GM12892 (cell line): ENCODE measurements at regions not wholly inside any gene's neighbourhood (a gene's known extent, or its start where the extent isn't known, plus 50 kb on each side); places are given as distances from the start of the nearest gene placed in this dataset.
"Not testable (repeated sequence)": the region's sequence is repeated elsewhere in the genome, so short reads cannot be mapped to it uniquely, and the experiment has no call there.

Experiments used
- DNase-seq: peaks from one replicate; pipeline ENCODE4 v3.0.0; 2011; ENCODE audit not compliant: insufficient read length
- FAIRE-seq: peaks from 2 replicates; lab custom pipeline; 2011; peaks lifted over from hg19 to GRCh38; lab: Jason Lieb, UNC
- POLR2A ChIP-seq: IDR thresholded peaks from 2 replicates; pipeline ENCODE4 v1.6.1; 2011; ENCODE audit warnings: low read depth, low read length, control low read depth
- POLR2AphosphoS5 ChIP-seq: IDR thresholded peaks from 2 replicates; pipeline ENCODE4 v1.6.1; 2011; ENCODE audit warnings: low read depth, low read length, control low read depth
- TAF1 ChIP-seq: IDR thresholded peaks from 2 replicates; pipeline ENCODE4 v1.6.1; 2011; ENCODE audit warnings: low read depth, mild to moderate bottlenecking, control low read depth, low read length, borderline replicate concordance

- FAIRE-seq (no peak), DNase-seq (no peak)
- TF ChIP-seq POLR2A (no peak), POLR2AphosphoS5 (no peak), TAF1 (no peak)
These were observed 299.8 kb downstream of the RPS29 start for GRCh38 chr14:49286257-49286983.

DNA sequence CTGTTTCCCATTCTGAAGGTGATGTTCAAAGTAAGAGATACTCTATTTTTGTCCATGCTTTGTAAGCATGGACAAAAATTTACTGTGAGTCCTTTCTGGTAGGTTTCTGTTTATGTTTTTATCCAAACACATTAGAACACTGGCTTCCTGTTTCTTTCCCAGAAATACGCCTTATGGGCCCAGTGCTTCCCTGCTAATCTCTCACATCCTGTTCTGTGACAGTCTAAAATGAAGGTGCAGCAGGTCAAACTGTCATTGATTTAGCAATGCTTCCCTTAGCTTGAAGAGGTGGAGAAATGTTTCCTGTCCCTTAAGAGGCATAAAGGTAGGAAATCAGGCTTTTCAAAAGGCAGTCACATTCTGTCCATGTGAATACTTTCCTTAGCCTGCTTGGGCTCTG is 305.6 kb downstream of the RPS29 start:
- FAIRE-seq, result no peak
- DNase-seq, result no peak
- TF ChIP-seq POLR2AphosphoS5, result no peak

DNA sequence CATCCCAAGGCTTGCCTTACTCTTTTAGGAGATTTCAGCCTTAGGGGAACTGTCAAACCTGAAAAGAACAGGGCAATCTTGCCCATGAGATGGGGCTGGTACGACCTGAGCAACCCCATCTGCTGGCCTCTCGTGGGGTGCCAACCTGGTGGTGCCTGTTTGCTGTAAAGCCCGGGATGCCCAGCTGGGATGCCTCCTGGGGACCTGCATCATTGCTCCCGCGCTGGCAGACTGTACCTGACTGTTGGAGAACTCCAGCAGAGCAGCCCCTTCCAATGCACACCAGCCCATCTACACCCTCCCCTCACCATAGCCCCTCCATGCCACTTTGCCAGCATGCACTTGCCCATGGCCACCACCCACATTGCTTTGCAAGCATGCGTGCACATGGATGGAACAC is 335.7 kb downstream of the RPS29 start:
- DNase-seq (no peak), FAIRE-seq (no peak)
- no peak for TF ChIP-seq POLR2AphosphoS5
- TF ChIP-seq POLR2A, result no peak
- no peak for TF ChIP-seq TAF1

- DNase-seq (no peak), FAIRE-seq (no peak)
- TF ChIP-seq TAF1 (no peak), POLR2AphosphoS5 (no peak), POLR2A (no peak)
These were observed 336.1 kb downstream of the RPS29 start for GRCh38 chr14:49250109-49250508.

DNA sequence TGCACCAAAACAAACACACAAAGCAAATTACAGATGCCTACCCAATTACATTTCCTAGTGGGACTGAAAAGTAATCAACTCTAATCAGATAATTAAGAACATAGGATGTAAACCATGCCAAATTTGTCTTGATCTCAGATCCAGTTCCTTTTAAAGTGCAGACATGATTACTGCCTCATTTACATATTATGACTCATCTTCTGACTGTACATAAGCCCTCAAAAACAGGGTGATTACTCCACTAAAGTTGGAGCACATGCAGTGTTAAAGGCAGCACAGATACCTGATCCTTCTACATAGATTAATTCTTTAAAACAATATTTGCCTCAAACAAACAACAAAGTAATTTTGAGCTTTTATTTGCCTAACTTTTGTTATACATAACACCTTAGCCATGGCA is 337.2 kb downstream of the RPS29 start:
- TF ChIP-seq POLR2A (no peak), TAF1 (no peak), POLR2AphosphoS5 (no peak)
- DNase-seq (no peak), FAIRE-seq (no peak)

DNA sequence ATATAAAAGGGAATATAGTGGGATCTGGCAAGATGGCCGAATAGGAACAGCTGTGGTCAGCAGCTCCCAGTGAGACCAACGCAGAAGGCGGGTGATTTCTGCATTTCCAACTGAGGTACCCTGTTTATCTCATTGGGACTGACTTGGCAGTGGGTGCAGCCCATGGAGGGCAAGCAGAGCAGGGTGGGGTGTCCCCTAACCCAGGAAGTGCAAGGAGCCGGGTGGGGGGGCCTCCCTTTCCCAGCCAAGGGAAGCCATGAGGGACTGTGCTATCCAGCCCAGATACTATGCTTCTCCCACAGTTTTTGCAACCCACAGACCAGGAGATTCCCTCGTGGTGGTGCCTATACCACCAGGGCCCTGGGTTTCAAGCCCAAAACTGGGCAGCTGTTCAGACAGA is 342.4 kb downstream of the RPS29 start:
- DNase-seq, FAIRE-seq: not testable (repeated sequence)

GRCh38 chr14:49240383-49240782 is 345.8 kb downstream of the RPS29 start:
- FAIRE-seq, result no peak
- DNase-seq, result no peak
- TF ChIP-seq POLR2A (no peak), POLR2AphosphoS5 (no peak), TAF1 (no peak)

DNA sequence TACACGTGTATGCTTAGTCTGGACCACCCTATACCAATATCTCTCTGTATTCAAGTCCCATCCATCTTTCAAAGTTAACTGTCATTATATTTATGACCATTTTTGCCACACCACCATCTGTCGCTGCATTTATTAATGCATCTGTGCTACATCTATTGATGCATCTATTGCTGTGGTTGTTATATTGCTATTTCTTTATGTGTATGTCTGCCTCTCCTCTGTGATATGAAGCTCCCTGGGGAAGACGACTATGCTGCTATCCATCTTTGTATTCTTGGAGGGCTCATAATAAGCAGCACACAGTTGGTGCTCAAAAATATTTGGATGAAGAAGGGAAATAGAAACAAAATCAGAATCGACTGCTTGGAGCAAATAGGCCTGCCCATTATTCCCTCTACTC is 357.6 kb downstream of the RPS29 start:
- TF ChIP-seq TAF1 (no peak), POLR2A (no peak), POLR2AphosphoS5 (no peak)
- no peak for DNase-seq
- no peak for FAIRE-seq

DNA sequence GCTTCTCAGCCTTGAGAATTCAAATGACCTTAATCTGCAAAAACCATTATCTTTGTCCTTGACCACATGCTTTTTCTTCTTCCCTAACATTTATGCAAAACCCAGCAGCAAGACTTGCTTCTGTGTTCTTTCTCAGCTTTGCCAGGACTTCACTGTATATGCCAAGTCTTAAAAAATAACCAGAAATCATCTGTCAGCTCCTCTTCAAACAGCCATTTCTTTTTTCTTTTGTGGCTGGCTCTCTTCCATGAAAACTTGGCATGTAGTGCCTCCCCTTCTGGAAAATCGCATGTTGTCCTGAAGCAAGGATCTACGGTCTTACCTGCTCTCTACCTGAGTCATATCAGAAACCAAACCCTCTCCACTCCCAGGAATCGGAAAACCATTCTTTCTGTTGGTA is 364.9 kb downstream of the RPS29 start:
- FAIRE-seq, result no peak
- no peak for TF ChIP-seq TAF1
- no peak for DNase-seq

DNA sequence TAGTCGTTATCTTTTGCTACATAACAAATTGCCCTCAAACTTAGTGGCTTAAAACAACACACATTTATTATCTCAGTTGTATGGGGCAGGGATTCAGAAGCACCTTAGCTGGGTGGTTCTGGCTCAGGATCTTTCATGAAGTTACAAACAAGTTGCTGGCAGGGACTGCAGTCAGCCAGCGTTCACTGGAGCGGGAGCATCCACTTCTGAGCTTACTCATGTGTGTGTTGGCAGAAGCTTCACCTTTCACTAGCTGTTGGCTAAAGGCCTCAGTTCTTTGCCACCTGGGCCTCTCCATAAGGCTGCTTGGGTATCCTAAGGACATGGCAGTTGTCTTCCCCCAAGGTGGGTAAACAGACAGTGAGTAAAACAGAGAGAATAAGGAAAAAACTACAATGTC is 365.7 kb downstream of the RPS29 start:
- DNase-seq (no peak), FAIRE-seq (no peak)
- TF ChIP-seq TAF1 (no peak), POLR2AphosphoS5 (no peak), POLR2A (no peak)

GRCh38 chr14:49218436-49219092 is 367.6 kb downstream of the RPS29 start:
- TF ChIP-seq POLR2A (no peak), TAF1 (no peak), POLR2AphosphoS5 (no peak)
- FAIRE-seq (no peak), DNase-seq (no peak)

DNA sequence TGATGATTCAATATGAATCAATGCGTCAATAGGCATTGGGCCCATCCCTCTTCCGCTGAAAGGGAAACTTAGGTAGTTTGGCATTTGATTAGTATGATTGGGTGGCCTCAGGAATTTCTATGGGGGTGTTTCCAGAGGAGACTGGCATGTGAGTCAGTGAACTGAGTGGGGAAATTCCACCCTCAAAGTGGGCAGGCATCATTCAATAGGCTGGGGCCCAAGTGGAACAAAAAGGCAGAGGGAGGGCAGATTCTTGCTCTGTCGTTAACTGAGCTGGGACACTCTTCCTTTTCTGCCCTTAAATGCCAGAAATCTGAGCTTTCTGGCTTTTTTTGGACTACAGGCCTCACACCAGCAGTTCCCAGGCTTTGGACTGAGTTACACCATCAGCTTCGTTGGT is 373.5 kb downstream of the RPS29 start:
- FAIRE-seq, result no peak

More for the DNA sequence above, 373.5 kb downstream of the RPS29 start:
- TF ChIP-seq POLR2A (no peak), TAF1 (no peak), POLR2AphosphoS5 (no peak)
- DNase-seq, result no peak
